ENCODE measurements at regions not wholly inside any gene's neighbourhood (a gene's known extent, or its start where the extent isn't known, plus 50 kb on each side); places are given as distances from the start of the nearest gene placed in this dataset.

DNA sequence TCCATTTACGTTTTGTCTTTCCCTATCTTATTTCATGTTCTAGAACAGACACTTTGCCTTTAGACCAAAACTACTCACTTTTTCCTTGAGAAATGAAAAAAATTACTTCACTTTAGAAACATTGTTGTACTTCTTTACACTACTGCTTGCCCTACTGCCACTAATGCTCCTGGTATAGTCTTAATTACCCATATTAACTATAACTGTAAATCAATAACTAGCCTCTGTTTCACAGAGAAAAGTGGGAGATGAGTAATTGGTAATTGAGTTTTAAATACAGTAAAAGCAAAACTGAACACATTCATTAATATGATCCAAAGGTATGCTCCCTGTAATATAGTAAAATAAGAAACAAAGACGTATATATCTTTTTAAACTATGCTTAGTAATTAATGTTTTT, 111.1 kb upstream of the JADE1 start:
- Mint-ChIP-seq H3K4me3 (no peak overlapping the region), H3K27ac (0 out of 2 replicates have a peak overlapping the region, but pooled peaks have one; percentile 76), H3K4me1 (peaks cover 7% of the 10 kb centered on the region), H3K27me3 (ENCODE audit: low read depth) (no peaks in the 10 kb centered on the region), H3K9me3 (peaks cover 16% of the 10 kb centered on the region), H3K36me3 (0 out of 2 replicates have a peak, but pooled peaks cover 3% of the 10 kb centered on the region)
- no peak for DNase-seq (ENCODE audit: low spot score)
- no peak for ATAC-seq
- POLR2A ChIA-PET: no interaction called here
- TF ChIP-seq ZNF121 (CRISPR knock-in tag; IDR thresholded peaks at IDR 0.05) (no peak), SMAD3 (CRISPR knock-in tag; IDR thresholded peaks at IDR 0.05; ENCODE audit: borderline replicate concordance) (no peak), EMX1 (CRISPR knock-in tag; IDR thresholded peaks at IDR 0.05) (no peak), NFATC4 (CRISPR knock-in tag; IDR thresholded peaks at IDR 0.05) (no peak), MYBL2 (CRISPR knock-in tag; IDR thresholded peaks at IDR 0.05) (no peak), CBFB (CRISPR knock-in tag; IDR thresholded peaks at IDR 0.05; ENCODE audit: low read depth) (no peak), PREB (CRISPR knock-in tag; IDR thresholded peaks at IDR 0.05; ENCODE audit: borderline replicate concordance) (no peak), ERG (CRISPR knock-in tag; IDR thresholded peaks at IDR 0.05) (no peak), SMAD4 (CRISPR knock-in tag; IDR thresholded peaks at IDR 0.05) (no peak), ATF2 (CRISPR knock-in tag; IDR thresholded peaks at IDR 0.05; ENCODE audit: borderline replicate concordance, low read depth) (no peak), NR2C2 (CRISPR knock-in tag; IDR thresholded peaks at IDR 0.05) (no peak), TP53 (CRISPR knock-in tag; IDR thresholded peaks at IDR 0.05) (no peak)
- TF ChIP-seq, protein P1, sequence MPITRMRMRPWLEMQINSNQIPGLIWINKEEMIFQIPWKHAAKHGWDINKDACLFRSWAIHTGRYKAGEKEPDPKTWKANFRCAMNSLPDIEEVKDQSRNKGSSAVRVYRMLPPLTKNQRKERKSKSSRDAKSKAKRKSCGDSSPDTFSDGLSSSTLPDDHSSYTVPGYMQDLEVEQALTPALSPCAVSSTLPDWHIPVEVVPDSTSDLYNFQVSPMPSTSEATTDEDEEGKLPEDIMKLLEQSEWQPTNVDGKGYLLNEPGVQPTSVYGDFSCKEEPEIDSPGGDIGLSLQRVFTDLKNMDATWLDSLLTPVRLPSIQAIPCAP (CRISPR knock-in tag; IDR thresholded peaks at IDR 0.05): no peak
- TF ChIP-seq, protein P2, sequence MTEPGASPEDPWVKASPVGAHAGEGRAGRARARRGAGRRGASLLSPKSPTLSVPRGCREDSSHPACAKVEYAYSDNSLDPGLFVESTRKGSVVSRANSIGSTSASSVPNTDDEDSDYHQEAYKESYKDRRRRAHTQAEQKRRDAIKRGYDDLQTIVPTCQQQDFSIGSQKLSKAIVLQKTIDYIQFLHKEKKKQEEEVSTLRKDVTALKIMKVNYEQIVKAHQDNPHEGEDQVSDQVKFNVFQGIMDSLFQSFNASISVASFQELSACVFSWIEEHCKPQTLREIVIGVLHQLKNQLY (CRISPR knock-in tag; IDR thresholded peaks at IDR 0.05): no peak
- TF ChIP-seq, protein P3, sequence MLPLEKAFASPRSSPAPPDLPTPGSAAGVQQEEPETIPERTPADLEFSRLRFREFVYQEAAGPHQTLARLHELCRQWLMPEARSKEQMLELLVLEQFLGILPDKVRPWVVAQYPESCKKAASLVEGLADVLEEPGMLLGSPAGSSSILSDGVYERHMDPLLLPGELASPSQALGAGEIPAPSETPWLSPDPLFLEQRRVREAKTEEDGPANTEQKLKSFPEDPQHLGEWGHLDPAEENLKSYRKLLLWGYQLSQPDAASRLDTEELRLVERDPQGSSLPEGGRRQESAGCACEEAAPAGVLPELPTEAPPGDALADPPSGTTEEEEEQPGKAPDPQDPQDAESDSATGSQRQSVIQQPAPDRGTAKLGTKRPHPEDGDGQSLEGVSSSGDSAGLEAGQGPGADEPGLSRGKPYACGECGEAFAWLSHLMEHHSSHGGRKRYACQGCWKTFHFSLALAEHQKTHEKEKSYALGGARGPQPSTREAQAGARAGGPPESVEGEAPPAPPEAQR (CRISPR knock-in tag; IDR thresholded peaks at IDR 0.05): no peak
- TF ChIP-seq, protein P4, sequence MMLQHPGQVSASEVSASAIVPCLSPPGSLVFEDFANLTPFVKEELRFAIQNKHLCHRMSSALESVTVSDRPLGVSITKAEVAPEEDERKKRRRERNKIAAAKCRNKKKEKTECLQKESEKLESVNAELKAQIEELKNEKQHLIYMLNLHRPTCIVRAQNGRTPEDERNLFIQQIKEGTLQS (CRISPR knock-in tag; conservative IDR thresholded peaks at IDR 0.05): no peak
- TF ChIP-seq, protein P5, sequence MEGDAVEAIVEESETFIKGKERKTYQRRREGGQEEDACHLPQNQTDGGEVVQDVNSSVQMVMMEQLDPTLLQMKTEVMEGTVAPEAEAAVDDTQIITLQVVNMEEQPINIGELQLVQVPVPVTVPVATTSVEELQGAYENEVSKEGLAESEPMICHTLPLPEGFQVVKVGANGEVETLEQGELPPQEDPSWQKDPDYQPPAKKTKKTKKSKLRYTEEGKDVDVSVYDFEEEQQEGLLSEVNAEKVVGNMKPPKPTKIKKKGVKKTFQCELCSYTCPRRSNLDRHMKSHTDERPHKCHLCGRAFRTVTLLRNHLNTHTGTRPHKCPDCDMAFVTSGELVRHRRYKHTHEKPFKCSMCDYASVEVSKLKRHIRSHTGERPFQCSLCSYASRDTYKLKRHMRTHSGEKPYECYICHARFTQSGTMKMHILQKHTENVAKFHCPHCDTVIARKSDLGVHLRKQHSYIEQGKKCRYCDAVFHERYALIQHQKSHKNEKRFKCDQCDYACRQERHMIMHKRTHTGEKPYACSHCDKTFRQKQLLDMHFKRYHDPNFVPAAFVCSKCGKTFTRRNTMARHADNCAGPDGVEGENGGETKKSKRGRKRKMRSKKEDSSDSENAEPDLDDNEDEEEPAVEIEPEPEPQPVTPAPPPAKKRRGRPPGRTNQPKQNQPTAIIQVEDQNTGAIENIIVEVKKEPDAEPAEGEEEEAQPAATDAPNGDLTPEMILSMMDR (IDR thresholded peaks at IDR 0.05): no peak
- TF ChIP-seq, protein P6, sequence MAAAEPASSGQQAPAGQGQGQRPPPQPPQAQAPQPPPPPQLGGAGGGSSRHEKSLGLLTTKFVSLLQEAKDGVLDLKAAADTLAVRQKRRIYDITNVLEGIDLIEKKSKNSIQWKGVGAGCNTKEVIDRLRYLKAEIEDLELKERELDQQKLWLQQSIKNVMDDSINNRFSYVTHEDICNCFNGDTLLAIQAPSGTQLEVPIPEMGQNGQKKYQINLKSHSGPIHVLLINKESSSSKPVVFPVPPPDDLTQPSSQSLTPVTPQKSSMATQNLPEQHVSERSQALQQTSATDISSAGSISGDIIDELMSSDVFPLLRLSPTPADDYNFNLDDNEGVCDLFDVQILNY (CRISPR knock-in tag; IDR thresholded peaks at IDR 0.05): no peak
- CTCF ChIA-PET: no interaction called here
